NCI-H1436 (cell line): ENCODE measurements at regions not wholly inside any gene's neighbourhood (a gene's known extent, or its start where the extent isn't known, plus 50 kb on each side); places are given as distances from the start of the nearest gene placed in this dataset.
A peak's percentile ranks its signal among the peaks of the same experiment; 100 is the strongest.
"Not testable (repeated sequence)": the region's sequence is repeated elsewhere in the genome, so short reads cannot be mapped to it uniquely, and the experiment has no call there.

ENCODE experiments used
- DNase-seq: peaks from one replicate; lab custom pipeline; 2025; lab: John Stamatoyannopoulos, UW

DNA sequence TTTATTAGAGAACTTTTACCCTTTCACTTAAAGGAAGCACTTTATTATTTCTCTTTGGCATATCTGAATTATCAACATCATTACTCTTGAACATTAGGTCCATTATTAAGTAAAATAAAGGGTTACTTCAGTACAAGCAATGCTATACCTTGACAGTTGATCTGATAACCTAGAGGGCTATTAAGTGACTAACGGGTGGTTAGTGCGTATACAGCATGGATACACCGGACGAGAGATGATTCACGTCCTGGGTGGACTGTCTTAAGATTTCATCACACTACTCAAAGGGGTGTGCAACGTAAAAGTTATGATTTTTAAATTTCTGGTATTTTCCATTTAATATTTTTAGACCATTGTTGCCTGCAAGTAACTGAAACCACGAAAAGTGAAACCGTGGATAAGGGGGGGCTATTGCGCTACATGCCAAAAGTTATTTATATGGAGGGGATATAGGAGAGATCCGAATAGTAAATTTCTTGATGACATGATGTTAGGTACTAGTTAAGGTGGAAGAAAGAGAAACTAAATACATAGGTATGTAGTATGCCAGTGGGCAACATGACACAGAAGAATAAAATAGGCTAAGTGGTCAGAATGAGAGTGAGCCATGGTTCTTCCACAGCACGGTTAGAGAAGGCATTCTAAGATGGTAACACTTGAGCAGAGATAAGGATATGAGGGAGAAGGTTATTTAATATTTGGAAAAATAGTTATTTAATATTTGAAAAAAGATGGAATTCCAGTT is 230.8 kb upstream of the ANKRD50 start:
- no peak for DNase-seq

DNA sequence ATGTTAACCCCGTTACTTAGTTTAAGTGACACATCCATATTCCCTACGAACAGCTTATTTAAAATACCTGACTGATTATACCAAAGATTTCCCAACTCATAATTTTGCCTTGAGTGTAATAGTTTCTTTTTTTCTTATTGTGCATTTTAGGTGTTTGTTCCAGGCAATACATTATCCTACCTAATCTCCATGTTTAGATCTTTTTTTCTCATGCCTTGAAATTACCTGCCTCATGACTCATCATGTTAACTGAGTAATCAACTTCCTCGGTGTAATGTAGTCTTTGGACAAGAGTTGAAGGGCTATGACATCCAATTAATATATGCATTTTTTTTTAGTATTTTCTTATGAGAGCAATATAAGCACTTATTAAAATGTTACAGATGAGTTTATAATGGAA is 228.7 kb upstream of the ANKRD50 start:
- no peak for DNase-seq

DNA sequence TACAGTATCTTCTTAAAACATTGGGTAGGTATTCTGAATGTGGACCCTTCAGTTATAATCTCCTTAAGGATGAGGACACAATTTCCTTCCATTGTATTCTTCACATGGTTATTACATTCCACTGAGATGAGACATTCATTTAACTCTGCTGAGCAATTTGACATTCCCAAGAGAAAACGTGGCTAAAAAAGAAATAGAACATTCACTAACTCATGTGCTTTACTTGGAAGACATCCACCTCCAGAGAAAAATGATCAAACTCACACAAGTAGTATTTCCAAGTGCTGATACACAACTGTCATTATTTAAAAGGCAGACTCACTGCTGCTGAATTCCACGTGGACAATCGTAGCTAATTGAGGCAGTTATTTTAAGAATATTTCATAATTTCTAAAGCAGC is 227.9 kb upstream of the ANKRD50 start:
- DNase-seq, result no peak

DNA sequence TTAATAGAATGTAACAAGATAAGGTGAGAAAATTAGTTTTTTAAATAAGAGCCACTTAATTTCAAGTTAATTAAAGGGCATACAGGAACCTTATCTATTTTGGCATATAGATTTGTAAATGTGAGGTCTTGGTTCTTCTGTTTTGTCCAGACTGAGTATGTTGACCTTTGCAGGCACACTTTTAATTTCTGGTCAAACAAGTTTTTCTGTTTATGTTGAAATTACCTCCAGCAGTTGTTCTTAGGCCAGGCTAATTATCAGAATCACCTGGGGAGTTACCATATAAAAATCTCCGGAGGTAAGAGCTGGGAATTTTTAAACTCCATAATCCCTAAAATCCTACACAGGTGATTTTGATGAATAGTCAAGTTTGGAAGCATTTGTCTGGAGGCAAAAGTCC is 227.4 kb upstream of the ANKRD50 start:
- DNase-seq, result no peak

DNA sequence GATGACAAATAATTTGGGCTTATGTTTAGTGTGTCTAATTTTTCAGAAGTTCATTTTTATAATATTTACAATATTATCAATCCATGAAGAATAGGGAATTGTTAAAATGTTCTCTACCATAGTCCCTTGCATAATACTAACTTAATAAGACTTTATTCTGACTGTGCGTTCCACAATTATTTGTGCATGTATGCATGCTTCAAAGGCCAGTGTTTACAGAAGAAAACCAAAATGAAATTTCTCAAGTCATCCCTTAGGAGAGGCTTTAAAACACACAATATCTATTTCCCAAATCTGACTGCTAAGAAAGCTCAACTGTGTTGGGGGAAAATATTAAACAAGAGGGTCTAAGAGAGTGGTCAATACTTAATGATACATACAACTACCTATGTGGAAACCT is 226.3 kb upstream of the ANKRD50 start:
- DNase-seq, result no peak

DNA sequence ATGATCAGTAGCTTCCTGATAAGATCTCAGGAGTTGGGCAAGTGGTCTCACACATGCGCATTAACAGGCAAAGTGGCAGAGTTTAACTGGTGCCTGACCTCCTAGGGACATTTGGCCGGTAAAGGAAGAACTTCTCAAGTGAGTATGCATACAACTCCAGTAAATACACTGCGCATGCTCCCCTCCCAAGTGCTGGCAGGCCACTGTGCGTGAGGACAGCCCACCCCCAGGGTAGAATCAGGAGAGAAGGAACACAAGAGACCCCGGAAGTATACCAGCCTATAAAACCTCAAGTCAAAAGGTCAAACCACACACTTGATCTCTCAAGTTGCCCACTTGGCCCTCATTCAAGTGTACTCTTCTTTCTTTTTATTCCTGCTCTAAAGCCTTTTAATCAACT is 225.5 kb upstream of the ANKRD50 start:
- no peak for DNase-seq

DNA sequence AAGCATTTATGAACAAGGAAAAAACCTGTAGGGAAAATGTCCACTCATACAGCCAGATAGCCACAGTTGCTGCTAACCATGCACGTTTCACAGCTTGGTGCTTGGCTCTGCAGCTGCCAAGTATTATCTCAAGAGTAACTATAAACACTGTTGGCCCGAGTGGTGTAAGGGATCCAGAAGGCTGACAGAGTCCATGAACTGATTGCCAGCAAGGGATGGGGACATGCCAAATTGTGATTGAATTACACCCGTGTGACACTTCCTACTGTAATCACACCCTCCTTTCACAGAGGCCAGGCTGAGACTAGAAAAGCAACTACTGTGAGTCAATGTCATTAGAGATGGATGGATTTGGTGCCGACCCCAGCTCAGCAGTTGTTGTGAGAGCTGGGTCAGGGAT is 223.9 kb upstream of the ANKRD50 start:
- DNase-seq, result no peak

DNA sequence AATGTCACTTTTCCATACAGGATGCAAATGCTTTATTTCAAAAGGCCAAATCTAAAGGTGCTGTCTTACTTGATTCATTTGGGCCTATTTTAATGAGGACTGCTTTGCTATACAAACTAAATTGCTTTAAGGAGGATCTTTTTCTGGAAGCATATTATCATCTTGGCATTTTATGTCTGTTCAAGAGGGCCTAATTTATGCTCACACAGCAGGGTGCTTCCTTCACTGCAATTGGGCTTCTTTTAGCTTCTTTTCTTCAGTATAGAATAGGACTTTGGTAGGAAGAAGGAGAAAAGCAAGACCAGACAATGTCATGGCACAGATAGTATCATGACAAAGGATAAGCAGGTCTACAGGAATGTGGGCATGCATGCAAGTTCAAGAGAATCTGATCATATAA is 222.4 kb upstream of the ANKRD50 start:
- no peak for DNase-seq

DNA sequence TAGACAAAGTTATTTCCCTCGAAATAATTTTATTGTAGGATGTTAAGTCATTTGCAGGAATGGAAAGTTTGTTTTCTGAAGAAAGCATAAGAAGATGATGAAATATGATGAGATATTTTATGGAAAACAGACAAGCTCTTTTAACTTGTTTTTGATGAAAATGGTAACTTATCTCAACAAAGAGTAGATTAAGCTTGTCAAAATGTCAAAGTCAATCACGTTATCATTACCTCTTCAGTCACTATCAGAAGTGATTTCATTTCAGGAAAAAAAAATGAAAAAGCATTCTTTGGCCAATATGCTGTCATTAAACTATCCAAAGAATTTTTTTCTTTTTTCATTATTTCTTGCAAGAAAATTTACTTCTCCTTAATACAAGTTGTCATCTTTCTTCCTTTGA is 221.0 kb upstream of the ANKRD50 start:
- DNase-seq, result no peak

DNA sequence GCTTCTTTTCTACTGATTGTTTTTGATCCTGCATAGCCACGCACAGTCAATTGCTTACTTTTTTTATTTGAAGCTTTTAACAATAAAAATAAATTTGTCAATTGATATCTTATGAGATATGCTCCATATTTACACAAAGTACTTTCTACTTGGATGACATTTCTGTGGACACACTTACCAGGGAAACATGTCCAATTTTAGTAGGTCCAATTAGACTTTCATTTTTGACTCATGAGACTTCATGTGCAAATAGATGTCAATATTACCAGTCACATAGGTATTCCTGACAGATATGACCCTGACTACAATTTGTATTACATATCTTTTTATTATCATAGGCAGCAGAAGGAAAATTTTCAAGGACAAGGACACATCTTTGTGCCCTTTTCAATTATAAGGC is 219.9 kb upstream of the ANKRD50 start:
- DNase-seq, result no peak

DNA sequence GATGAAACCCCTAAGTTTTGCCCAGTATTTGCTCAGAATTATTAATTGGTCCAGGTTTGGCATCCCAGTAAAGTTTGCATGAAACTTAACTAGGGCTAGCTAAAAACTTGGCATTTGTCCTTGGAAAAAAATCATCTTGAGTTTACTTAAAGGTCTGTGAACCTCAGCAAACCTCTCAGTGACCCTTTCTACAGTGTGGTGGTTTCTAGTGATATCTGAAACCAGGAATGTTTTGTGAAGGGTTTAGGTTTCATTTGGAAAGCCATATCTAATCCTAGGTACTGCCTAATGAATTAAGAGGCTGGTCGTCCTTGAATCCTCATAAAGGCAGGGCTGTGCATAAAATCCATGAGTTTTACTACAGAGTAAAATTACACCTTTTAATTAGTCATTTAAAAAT is 218.5 kb upstream of the ANKRD50 start:
- no peak for DNase-seq

DNA sequence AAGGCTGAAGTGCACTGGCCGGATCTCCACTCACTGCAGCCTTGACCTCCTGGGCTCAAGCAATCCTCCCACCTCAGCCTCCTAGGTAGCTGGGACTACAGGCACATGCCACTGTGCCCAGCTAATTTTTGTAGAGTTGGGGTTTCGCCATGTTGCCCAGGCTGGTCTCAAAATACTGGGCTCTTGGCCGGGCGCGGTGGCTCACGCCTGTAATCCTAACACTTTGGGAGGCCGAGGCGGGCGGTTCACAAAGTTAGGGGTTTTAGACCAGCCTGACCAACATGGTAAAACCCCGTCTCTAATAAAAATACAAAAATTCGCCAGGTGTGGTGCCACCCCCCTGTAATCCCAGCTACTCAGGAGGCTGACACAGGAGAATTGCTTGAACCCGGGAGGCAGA is 210.2 kb upstream of the ANKRD50 start:
- DNase-seq, result not testable (repeated sequence)

DNA sequence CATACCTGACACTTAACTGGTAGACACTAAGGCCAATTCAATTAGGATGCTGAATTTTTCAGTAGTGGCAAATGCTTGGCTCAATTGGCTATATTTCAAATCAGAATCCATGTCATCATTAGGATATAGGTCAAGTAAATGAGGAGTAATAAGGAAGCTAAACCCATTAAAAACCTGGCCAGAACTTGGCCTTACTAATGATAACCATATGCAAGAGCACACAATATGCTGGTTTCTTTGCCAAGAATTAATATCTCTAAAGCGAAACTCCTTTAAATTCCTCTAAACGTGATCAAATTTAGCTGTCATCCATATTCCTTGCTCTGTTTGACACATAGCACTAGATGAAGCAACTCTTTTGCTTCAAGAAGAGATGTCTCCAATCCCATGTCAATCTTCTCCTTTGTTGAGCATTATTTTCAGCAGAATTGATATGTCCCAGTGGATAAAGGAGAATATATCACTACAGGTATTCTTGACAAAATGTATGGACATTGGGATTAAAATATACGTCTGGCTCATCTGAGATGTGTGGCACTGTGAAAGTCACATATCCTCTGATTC is 206.1 kb upstream of the ANKRD50 start:
- DNase-seq, result no peak

DNA sequence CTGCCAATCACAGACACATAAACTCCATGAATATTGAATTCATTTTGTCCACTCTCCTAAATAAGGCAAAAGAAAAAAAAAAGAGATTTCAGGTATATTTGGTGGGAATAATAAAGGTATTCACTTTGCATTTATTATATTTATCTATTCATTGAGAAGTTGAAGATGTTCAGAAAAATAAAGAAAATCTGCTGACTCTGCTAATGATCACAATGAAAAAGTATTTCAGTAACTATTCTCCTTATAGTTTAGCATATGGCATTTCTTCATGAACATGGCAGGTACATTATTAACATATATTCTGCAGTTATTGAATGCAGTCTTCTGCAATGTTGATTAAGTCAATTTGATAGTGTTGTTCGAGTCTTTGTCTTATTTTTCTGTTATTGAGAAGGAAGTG is 202.5 kb upstream of the ANKRD50 start:
- no peak for DNase-seq

DNA sequence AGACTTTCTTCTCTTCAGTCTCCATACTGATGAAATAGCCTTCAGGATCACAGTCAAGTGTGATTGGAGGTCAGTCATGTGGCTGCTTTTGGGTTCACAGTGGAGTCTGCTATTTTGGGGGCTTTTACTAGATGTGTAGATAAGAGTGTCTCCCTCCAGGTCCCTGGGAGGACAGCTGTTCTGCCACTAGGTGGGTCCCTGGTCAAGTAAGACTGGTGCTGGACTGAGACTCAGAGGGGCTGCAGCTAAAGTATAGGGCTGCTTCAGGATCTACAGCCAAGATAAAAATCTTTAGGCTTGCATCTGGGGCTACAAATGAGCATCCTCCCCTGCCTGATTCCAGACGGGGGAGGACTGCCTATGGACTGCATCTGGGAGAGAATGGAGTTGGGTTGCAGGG is 200.7 kb upstream of the ANKRD50 start:
- no peak for DNase-seq

DNA sequence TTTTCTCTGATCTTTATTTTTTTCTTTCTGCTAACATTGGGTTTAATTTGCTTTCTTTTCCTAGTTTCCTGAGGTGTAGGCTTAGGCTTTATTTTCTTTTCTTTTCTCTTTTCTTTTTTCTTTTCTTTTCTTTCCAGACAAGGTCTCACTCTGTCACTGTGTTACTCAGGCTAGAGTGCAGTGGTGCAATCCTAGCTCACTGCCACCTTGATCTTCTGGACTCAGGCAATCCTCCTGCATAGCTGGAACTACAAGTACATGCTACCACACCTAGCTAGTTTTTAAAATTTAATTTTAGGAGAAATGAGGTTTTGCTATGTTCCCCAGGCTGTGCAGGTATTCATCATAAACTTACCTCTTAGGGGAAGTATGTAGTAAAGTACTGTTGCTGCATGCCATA is 197.8 kb upstream of the ANKRD50 start:
- DNase-seq, result no peak

DNA sequence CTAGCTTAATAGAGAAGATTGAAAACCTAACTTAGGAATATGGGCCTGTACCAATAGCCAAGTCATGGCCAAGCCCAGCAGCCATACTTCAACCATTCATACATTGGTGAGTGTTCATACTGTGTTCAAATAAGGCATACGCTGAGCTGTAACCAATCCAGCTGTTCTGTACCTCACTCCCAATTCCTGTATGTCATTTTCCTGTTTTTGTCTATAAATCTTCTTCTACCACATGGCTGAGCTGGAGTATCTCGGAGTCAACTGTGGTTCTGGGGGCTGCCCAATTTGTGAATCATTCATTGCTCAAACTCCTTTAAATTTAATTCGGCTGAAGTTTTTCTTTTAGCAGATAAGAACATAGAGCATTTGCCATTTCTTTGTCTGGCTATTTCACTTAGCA is 195.3 kb upstream of the ANKRD50 start:
- no peak for DNase-seq

DNA sequence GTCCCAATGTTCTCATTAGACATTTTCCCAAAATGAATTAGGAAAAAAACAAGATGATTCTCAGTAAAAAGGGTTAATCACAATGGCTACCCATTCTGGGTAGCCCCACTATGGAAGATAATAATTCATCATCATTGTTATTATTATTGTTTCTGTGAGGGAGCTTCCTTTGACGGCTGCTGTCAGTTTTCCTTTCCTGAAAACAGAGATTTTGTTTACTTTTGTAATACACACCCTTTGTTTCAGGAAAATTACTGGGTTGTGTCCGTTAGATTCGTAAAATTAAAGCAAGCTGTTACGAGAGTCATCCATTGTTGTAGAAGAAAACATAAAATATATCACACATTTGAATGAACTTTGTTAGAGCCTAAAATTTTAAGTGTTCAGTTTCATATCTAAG is 192.9 kb upstream of the ANKRD50 start:
- no peak for DNase-seq

DNA sequence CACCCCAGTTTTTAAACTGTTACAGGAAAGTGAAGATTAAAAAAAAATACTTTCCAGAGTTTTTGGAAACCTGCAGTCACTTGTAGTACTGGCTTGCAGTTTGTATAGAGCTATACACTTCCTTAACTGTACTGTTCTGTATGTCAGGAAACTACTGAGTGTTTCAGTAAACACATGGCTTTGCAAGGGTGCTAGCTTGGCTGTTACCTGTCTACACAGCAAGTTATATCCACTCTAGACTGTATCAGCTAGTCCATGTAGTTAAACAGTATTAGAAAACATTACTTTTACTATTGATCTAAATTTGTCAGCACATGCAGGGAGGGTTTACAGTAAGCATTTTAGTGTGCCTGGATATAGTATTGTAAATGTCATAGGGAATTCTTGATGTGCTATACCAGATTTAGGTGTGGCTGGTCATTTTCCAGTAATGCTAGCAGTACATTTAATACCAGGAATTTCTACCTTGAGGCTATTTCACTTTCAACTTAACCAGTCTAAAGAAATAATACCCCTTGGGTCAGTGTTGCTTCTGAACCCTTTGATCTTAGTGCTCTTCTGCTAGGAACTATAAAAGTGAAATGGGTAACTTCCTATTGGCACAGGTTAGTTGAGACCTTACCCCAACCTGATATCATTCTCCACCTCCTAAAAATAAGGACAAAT is 192.3 kb upstream of the ANKRD50 start:
- DNase-seq, result no peak

DNA sequence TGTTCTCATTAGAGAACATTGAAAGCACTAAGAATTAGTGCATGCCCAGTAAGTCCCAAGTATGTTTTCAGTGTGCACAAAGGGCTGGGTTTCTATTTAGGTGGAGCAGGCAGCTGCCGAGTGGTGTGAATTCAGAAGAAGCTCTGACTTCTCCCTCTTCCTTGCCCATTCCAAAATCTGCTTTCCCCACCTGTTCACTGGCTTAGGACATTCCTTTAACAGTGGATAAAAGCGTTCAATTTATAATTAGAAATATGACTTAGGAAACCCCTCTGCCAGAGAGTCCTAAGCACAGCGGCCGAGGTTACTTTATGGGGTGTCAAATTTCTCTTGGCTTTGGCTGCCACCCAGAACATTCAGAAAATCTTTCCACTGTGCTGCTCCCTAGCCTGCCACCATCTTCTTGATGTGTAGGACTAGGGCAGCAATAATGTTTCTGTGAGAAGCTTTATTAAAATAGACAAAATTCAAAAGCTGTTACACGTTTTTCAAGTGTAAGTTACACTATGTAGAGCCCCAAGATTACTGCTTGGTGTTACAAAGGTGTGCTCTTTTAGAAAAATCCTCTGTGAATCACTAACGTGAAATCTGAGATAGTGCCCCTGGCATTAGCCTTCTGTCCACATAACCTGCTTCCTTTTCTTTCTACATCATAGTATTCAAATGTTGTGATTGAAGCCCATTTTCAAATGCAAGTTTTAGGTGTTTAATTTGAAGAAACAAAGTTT is 191.6 kb upstream of the ANKRD50 start:
- peak; percentile 45 for DNase-seq

DNA sequence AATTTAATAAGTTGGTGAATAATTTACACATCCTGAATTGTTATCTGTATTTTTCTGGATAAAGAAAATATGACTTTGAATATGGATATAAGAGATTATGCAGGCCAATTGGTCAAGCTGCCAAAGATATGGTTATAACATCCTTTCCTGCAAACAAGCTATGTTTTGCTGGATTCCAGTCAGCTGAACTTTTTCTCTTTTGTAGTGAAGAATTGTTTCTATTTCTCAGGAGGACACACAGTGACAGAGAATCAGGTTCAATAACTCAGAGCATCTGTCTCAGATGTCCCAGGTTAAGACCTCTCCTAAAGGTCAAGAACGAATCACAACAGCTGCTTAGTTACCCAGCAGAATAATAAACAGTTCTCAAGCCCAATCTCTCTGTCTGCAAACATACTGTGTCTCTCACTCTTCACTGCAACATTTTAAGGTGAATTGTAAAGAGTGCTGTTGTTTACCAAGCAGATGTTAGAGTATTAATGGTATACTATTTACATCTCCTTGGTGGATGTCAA is 189.5 kb upstream of the ANKRD50 start:
- no peak for DNase-seq

DNA sequence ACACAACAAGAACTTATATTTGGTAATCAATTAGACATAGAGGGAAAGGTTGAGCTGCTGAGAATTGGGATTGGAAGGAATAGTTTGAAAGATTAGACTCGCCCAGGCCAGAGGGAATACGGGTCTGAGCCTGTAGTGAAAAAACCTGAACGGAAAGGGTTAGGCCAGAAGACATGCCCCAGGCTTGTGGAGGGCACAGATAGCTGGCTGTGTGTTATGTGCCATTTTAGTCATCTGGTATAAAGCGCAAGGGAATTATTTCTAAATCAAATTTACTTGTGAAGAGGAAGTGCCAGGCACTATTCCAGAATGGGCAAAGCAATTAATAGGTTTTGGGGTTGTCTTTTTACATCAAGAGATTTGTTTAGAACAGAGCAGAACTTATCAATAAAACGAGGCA is 187.5 kb upstream of the ANKRD50 start:
- DNase-seq, result no peak

DNA sequence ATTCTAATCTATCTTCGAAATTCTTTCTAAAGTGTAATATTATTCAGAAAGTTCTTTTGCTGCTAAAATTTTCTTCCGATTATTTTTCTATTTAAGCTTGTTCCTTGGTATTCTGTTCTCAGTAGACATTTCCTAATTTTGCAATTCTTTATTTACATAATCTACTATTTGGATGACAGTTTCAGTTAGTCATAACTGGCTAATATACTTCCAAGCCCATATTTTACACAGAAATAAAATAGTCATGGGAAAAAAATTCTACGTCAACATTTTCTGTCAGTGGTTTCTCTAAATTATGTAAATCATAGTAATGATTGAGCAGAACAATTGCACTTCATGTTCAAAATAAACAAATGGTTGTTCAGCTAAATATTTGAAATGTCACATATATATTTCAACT is 178.0 kb upstream of the ANKRD50 start:
- no peak for DNase-seq
